HG02763 (cell line): ENCODE measurements at regions not wholly inside any gene's neighbourhood (a gene's known extent, or its start where the extent isn't known, plus 50 kb on each side); places are given as distances from the start of the nearest gene placed in this dataset.

Source experiments
- ATAC-seq: cut with Tn5 transposase; IDR thresholded peaks from one replicate; pipeline ENCODE4 v1.9.1; 2021; ENCODE audit warnings: mild to moderate bottlenecking, moderate library complexity; ENCODE audit not compliant: unreplicated experiment

- ATAC-seq, result no peak
Observed at GRCh38 chr16:73248316-73248715, 200.4 kb upstream of the ZFHX3 start.

GRCh38 chr16:73240920-73241319 lies 193.0 kb upstream of the ZFHX3 start:
- no peak for ATAC-seq

DNA sequence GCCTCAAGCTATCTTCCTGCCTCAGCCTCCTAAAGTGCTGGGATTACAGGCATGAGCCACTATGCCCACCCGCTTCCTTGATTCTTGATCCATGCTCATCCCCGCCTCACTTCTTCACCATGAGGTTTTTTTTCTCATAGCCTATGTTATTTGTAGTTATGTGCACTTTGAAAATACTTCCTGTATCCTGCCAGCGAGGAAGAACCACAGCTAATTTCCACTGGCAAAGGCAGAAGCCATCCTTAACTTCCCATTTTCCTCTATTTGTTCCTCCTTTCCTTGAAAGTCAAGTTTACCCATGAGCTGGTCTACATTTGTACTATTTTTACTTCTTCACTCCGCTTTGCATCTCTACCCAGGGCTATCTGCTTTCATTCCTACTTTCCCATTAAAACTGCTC lies 189.7 kb upstream of the ZFHX3 start:
- no peak for ATAC-seq

DNA sequence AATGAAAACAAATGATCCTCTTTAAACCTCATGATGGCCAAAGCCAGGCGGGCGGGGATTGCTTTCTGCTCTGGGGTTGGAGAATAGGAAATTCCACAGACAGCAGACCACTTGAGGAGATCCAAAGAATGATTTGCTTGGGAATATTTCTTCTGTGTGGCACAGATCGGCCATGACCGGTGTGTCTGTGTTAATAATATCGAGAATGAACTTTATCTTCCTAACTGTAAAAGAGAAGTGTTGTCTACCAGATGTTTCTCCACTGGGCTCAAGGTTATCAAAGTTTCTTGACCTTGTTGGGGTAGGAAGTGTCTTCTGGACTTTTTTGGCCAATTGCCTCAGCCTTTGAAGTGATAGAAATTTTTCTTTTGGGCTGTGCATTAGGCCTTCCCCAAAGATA lies 186.6 kb upstream of the ZFHX3 start:
- ATAC-seq, result no peak

DNA sequence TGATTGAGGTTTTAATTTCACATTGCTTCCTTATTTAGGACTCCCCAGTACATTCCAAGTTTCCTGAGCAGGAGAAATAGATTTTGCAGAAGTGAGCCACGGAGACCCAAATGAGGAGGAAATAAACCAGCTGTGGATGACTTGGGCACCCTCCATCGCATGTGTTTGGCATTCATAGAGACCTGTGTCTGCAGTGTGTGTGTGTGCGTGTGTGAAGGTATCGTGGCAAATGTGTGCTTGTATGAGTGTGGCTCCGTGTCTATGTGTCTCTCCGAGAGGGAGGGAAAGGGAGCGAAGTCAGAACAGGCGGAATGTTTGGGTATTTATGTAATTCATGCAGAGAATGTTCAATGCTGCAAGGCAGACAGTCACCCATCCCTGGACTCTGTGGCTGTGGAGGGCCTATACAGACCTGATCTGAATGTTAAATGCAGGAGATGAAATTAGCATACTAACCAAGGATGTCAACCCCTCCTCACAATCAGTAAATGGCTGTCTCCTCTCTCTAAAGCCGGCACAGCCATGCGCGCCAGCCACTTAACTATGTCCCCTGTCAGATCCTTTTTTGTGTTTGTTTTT lies 186.0 kb upstream of the ZFHX3 start:
- ATAC-seq, result no peak

GRCh38 chr16:73233329-73233765 lies 185.4 kb upstream of the ZFHX3 start:
- no peak for ATAC-seq

- no peak for ATAC-seq
Observed at GRCh38 chr16:73232555-73233328, 184.8 kb upstream of the ZFHX3 start.

GRCh38 chr16:73231944-73232554 lies 184.1 kb upstream of the ZFHX3 start:
- no peak for ATAC-seq

DNA sequence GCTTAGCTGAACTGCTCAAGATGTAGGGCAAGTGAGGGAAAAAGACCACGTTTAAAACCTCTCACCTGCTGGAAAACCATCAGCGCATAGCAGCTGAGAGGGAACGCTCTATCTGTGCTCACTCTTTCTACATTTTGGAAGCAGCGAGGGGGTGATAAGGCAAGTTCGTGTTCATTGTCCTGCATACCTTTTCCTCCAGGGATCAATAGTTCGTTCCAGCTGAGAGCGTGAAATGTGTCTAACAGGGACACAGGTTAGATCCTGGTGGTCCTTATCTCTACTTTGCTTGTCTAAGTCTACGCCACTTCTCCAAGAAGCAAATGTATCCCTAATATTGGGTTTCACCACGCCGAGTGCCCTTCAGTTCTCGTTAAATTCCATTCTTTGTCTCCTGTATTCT lies 183.5 kb upstream of the ZFHX3 start:
- no peak for ATAC-seq

- no peak for ATAC-seq
Observed at GRCh38 chr16:73230651-73231050, 182.7 kb upstream of the ZFHX3 start.

- no peak for ATAC-seq
Observed at GRCh38 chr16:73228649-73229048, 180.7 kb upstream of the ZFHX3 start.

GRCh38 chr16:73226675-73227074 lies 178.7 kb upstream of the ZFHX3 start:
- ATAC-seq, result no peak

DNA sequence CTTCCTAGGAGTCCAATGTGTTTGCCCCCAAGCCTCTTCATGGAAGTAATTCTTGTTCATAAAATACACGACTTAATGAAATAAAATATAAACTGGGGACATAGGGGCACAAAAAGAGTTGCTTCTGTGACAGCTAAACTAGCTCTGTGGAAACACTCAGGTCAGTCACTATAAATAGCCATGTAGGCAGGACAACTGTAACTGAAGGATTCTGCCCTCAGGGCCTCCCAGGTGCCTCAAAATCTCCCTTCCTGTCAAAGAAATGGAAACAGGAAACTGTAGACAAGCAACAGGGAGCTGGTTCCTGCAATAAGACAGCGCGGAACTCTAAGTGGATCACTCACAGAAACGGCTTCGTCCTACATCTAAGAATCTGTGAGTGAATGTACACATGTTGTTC lies 178.1 kb upstream of the ZFHX3 start:
- ATAC-seq, result no peak

DNA sequence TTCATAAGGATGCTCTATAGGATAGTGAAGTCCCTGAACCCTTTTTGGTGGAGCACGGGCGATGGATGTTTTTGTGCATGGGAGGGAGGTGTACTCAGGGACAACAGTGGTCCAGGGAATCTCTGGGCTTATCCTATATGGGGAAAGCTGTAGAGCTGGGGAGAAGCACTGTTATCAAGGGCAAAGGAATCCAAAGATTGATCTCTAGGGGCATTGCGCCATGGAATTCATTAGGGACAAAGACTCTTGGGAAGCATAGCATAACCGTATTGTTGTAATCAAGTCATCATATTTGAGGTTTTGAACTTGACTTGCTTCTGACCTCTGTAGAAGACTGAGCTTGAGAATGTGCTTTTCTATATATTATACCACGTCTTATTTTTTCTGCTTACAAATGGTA lies 172.9 kb upstream of the ZFHX3 start:
- ATAC-seq, result no peak

DNA sequence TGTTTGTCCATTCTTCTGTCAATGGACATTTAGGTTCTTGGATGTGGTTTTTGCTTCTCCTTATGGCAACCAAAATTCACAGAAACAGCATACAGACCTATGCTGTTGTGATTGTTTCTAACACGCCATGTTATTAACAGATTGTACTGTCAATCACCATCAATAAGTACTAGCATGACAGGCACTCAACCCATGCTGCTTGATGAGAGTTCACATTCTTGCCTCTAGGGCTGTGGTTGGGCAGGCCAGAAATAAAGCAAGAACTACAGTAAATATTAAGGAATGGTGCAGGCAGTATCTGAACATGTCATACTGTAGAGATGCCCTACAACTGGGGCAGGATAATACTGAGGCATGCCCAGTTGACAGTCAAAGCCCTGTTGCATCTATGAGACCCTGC lies 171.2 kb upstream of the ZFHX3 start:
- no peak for ATAC-seq

GRCh38 chr16:73217654-73218053 lies 169.7 kb upstream of the ZFHX3 start:
- no peak for ATAC-seq

- ATAC-seq, result no peak
Observed at GRCh38 chr16:73216932-73217331, 169.0 kb upstream of the ZFHX3 start.

GRCh38 chr16:73215678-73216377 lies 167.9 kb upstream of the ZFHX3 start:
- no peak for ATAC-seq

GRCh38 chr16:73214825-73215677 lies 167.1 kb upstream of the ZFHX3 start:
- ATAC-seq, result no peak

GRCh38 chr16:73213732-73214455 lies 166.0 kb upstream of the ZFHX3 start:
- no peak for ATAC-seq
